ENCODE measurements at regions not wholly inside any gene's neighbourhood (a gene's known extent, or its start where the extent isn't known, plus 50 kb on each side); places are given as distances from the start of the nearest gene placed in this dataset.

GRCh38 chr13:107675847-107676550 lies 539.3 kb downstream of the LIG4 start:
- intact Hi-C loops (cut with micrococcal nuclease; ENCODE audit: unreplicated experiment), result no loop called here
- CTCF ChIA-PET, result no interaction called here

DNA sequence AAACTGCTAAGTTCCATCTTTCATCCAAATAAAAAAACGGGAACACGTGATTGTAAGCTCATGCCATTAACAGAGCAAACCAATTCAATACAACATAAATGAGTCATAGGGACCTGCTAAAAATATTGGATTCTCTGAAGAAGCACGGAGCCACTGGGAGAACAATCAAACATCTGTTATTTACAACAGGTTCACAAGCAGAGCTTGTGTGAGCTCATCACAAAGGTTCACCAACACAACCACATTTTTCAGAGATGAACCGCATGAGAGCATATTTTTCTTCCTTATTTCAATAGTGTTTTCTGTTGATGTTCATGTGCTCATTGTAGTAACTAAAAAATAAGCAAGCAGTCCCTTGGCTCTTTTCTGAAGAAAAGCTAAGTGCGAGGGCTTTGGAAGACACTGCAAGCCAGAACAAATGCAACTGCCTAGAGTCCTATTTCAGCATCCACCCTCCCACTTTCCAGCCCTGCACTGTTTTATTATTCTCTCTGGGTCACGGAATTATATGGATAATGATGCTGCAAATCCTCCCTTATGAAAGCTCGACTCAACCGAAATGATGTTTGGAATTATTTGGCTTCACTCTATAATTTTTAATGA lies 545.8 kb downstream of the LIG4 start:
- intact Hi-C loops (cut with micrococcal nuclease; ENCODE audit: unreplicated experiment), result no loop called here
- BruUV-seq (replicated peaks), result no TSS peak
- no peaks in the 10 kb centered on the region for H3K79me2 ChIP-seq (ENCODE audit: low read depth)
- H3K27ac ChIP-seq, result no peak overlapping the region
- TF ChIP-seq EZH2 (IDR thresholded peaks at IDR 0.05; ENCODE audit: low read depth) (no peak), CTCF (conservative IDR thresholded peaks at IDR 0.05) (no peak)
- no peaks in the 10 kb centered on the region for H3F3A ChIP-seq (ENCODE audit: insufficient read depth, low read depth)
- ChIA-PET CTCF (no interaction called here), POLR2A (ENCODE audit: unreplicated experiment) (no interaction called here)
- no peaks in the 10 kb centered on the region for H4K20me1 ChIP-seq (ENCODE audit: insufficient read depth)
- H3K4me1 ChIP-seq (replicated peaks; ENCODE audit: insufficient read depth), result no peaks in the 10 kb centered on the region
- no peaks in the 10 kb centered on the region for H3K36me3 ChIP-seq (ENCODE audit: low read depth)
- DNase-seq, result no peak
- peaks cover 3% of the 10 kb centered on the region; the same call in 1 of the 2 replicates for H3K9me3 ChIP-seq (ENCODE audit: insufficient read depth, low read depth)
- no peak overlapping the region for H2AFZ ChIP-seq
- no peak overlapping the region for H3K4me2 ChIP-seq
- no peaks in the 10 kb centered on the region for H3K27me3 ChIP-seq (ENCODE audit: insufficient read depth, low read depth)
- H3K4me3 ChIP-seq, result no peak overlapping the region
- H3K9me2 ChIP-seq (ENCODE audit: insufficient read depth), result no peaks in the 10 kb centered on the region

More at GRCh38 chr13:107675847-107676550, 539.3 kb downstream of the LIG4 start:
- Histone ChIP-seq H3K79me2 (ENCODE audit: low read depth) (no peaks in the 10 kb centered on the region), H4K20me1 (ENCODE audit: insufficient read depth) (no peaks in the 10 kb centered on the region), H3K9me3 (ENCODE audit: insufficient read depth, low read depth) (no peaks in the 10 kb centered on the region), H3K4me3 (no peak overlapping the region), H3K4me2 (no peak overlapping the region), H3F3A (ENCODE audit: insufficient read depth, low read depth) (no peaks in the 10 kb centered on the region), H3K36me3 (ENCODE audit: low read depth) (no peaks in the 10 kb centered on the region), H3K9me2 (ENCODE audit: insufficient read depth) (no peaks in the 10 kb centered on the region), H3K4me1 (replicated peaks; ENCODE audit: insufficient read depth) (no peaks in the 10 kb centered on the region), H3K27me3 (ENCODE audit: insufficient read depth, low read depth) (no peaks in the 10 kb centered on the region), H3K27ac (no peak overlapping the region), H2AFZ (no peak overlapping the region)
- TF ChIP-seq CTCF (conservative IDR thresholded peaks at IDR 0.05) (no peak), EZH2 (IDR thresholded peaks at IDR 0.05; ENCODE audit: low read depth) (no peak)
- no peak for DNase-seq
- no TSS peak for BruUV-seq (replicated peaks)
- POLR2A ChIA-PET (ENCODE audit: unreplicated experiment), result no interaction called here

GRCh38 chr13:107665926-107666458 lies 549.3 kb downstream of the LIG4 start:
- no peaks in the 10 kb centered on the region for H3K27me3 ChIP-seq (ENCODE audit: insufficient read depth, low read depth)
- no peaks in the 10 kb centered on the region for H3F3A ChIP-seq (ENCODE audit: insufficient read depth, low read depth)
- no peaks in the 10 kb centered on the region for H4K20me1 ChIP-seq (ENCODE audit: insufficient read depth)
- H3K9me3 ChIP-seq (ENCODE audit: insufficient read depth, low read depth), result peaks cover 3% of the 10 kb centered on the region; the same call in 1 of the 2 replicates
- DNase-seq, result no peak
- no peaks in the 10 kb centered on the region for H3K79me2 ChIP-seq (ENCODE audit: low read depth)
- no peak overlapping the region for H3K4me3 ChIP-seq
- H3K4me2 ChIP-seq, result no peak overlapping the region
- H3K27ac ChIP-seq, result no peak overlapping the region
- ChIA-PET POLR2A (ENCODE audit: unreplicated experiment) (no interaction called here), CTCF (no interaction called here)
- H3K4me1 ChIP-seq (replicated peaks; ENCODE audit: insufficient read depth), result no peaks in the 10 kb centered on the region
- H3K9me2 ChIP-seq (ENCODE audit: insufficient read depth), result no peaks in the 10 kb centered on the region
- no peaks in the 10 kb centered on the region for H3K36me3 ChIP-seq (ENCODE audit: low read depth)
- no peak for TF ChIP-seq EZH2 (IDR thresholded peaks at IDR 0.05; ENCODE audit: low read depth)
- no peak for TF ChIP-seq CTCF (conservative IDR thresholded peaks at IDR 0.05)
- intact Hi-C loops (cut with micrococcal nuclease; ENCODE audit: unreplicated experiment), result no loop called here
- H2AFZ ChIP-seq, result no peak overlapping the region
- no TSS peak for BruUV-seq (replicated peaks)
